Psoas muscle (tissue), 7 donors: ENCODE measurements at regions not wholly inside any gene's neighbourhood (a gene's known extent, or its start where the extent isn't known, plus 50 kb on each side); places are given as distances from the start of the nearest gene placed in this dataset.

Source experiments
- ATAC-seq, 4 donors: fragments of 200-7000 bp; cut with Tn5 transposase; one replicate each; pipeline ENCODE4 v1.9.1; 2020; ENCODE audit warnings: moderate library complexity in 3 of 4, mild to moderate bottlenecking in 2 of 4
- DNase-seq, 2 donors: peaks; one replicate each; pipeline ENCODE4 v3.0.0-alpha.2; 2020
- H3K27ac ChIP-seq: fragments of 200-600 bp; one replicate; pipeline ENCODE4 v1.8.0; 2022
- H3K27me3 ChIP-seq, 3 donors: fragments of 200-600 bp in 1 of 3; one replicate each; pipeline versions ENCODE4 v1.6.1 to v1.8.0; 2013 to 2022; ENCODE audit warnings: low read length in 2 of 3, mild to moderate bottlenecking in 2 of 3, moderate library complexity in 1 of 3; ENCODE audit not compliant: insufficient read depth in 3 of 3
- H3K36me3 ChIP-seq, 2 donors: fragments of 200-600 bp in 1 of 2; one replicate each; pipeline versions ENCODE4 v1.6.1 to v1.8.0; 2013 to 2022; ENCODE audit warnings: low read depth in 1 of 2, mild to moderate bottlenecking in 1 of 2, moderate library complexity in 1 of 2; ENCODE audit not compliant: insufficient read depth in 1 of 2
- H3K4me1 ChIP-seq: fragments of 200-600 bp; one replicate; pipeline ENCODE4 v1.8.0; 2022
- H3K4me3 ChIP-seq: fragments of 200-600 bp; one replicate; pipeline ENCODE4 v1.8.0; 2022; ENCODE audit warnings: mild to moderate bottlenecking
- H3K9me3 ChIP-seq: fragments of 200-600 bp; one replicate; pipeline ENCODE4 v1.8.0; 2022
- WGBS, 3 donors: extraction: QIAGEN DNeasy Blood & Tissue Kit; methylation state at CpG; one replicate each; pipeline versions ENCODE4 v1.1.6 to v1.1.7; 2013; 5-methylcytosine and 5-hydroxymethylcytosine counted together
- intact Hi-C, 2 donors: fragments of 100-400 bp; cut with DNase I; formaldehyde crosslinking; loops; one replicate each; pipeline versions ENCODE4 v1.11.0 to v1.14.2; 2022
- TF ChIP-seq, protein P1 (sequence below): fragments of 200-600 bp; IDR thresholded peaks from one replicate; pipeline ENCODE4 v1.8.0; 2022; ENCODE audit warnings: antibody characterized with exemption
- donor health status: healthy with polysubstance abuse.
- donor health status: DM: no; HTN: no; CAD: no; lungs with moderate emphysema.
- donor health status: Bipolar disorder and iron deficiency.
- donor health status: healthy.
- donor health status: DM: yes; HTN: yes; CAD: no.
- donor health status: DM: no; HTN: no; CAD: no.
- donor health status: DM: yes; HTN: yes; CAD: no.

GRCh38 chr3:159069091-159069490 is 267.2 kb downstream of the MFSD1 start, which contains the start of gene IQCJ:
Gene IQCJ, plus strand, starts transcription at chr3:159069319.
- ATAC-seq: no peak
- TF ChIP-seq, protein P1, sequence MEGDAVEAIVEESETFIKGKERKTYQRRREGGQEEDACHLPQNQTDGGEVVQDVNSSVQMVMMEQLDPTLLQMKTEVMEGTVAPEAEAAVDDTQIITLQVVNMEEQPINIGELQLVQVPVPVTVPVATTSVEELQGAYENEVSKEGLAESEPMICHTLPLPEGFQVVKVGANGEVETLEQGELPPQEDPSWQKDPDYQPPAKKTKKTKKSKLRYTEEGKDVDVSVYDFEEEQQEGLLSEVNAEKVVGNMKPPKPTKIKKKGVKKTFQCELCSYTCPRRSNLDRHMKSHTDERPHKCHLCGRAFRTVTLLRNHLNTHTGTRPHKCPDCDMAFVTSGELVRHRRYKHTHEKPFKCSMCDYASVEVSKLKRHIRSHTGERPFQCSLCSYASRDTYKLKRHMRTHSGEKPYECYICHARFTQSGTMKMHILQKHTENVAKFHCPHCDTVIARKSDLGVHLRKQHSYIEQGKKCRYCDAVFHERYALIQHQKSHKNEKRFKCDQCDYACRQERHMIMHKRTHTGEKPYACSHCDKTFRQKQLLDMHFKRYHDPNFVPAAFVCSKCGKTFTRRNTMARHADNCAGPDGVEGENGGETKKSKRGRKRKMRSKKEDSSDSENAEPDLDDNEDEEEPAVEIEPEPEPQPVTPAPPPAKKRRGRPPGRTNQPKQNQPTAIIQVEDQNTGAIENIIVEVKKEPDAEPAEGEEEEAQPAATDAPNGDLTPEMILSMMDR: no peak
- no peak for DNase-seq
- Histone ChIP-seq H3K27me3 (peaks cover 0 to 2% (median 0%) of the 10 kb centered on the region in 3 donors), H3K4me3 (no peak within 1 kb of the TSS), H3K4me1 (no peaks in the 10 kb centered on the region), H3K9me3 (no peaks in the 10 kb centered on the region), H3K27ac (no peak within 1 kb of the TSS), H3K36me3 (no peaks in the 10 kb centered on the region)
- intact Hi-C loops: no loop called here
- 54 to 60% (median 56%) methylated on average over 7 of the region's 7 CpGs for WGBS, 3 donors

GRCh38 chr3:159069866-159070425 is 268.1 kb downstream of the MFSD1 start:
- no peak for ATAC-seq
- Histone ChIP-seq H3K36me3 (no peaks in the 10 kb centered on the region), H3K4me3 (no peak overlapping the region), H3K4me1 (no peaks in the 10 kb centered on the region), H3K27ac (no peak overlapping the region), H3K9me3 (no peaks in the 10 kb centered on the region), H3K27me3 (peaks cover 0 to 2% (median 0%) of the 10 kb centered on the region in 3 donors)
- TF ChIP-seq, protein P1: no peak
- no peak for DNase-seq
- intact Hi-C loops: no loop called here
- WGBS, 3 donors: 54 to 60% (median 57%) methylated on average over 5 of the region's 5 CpGs

DNA sequence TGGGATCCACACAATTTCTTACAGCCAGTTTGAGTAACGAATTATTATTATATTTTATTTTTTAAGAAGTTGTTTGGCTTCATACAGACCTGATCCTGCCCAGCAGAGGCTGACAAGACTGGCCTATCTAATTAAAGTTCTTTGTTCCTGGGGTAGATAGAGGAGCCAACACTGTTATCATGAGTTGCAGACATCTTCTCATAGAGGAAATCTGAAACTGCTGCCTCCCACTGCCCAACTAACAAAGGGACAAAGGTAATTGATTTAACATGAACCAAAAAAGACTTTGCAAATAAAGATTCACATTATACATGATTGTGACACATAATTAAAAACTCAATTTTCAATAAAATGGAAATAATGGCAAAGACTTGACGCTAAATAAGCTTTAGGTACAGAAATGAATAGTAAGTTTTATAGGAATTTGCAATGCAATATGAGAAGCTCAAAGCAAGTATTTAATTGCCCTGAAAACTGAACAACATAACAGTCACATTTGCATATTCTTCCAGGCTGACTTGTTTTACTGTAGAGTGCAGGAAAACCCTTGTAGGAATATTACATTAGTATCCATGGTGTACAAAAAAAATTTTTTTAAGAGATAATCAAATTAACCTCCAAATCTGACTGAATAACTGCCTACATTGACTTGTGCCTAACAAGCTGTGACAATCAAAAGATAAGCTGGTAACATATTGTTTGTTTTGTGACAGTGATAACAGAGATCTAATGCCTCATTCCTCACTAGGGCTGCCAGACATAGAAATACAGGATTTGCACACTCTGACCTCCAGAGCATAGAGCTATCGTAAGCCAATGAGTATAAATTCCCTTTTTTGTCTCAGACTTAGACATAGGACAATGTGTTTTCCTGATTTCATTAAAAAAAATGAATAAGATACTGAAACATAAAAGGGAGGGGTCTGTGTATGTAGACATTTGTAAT is 273.2 kb downstream of the MFSD1 start:
- no peak overlapping the region for H3K4me3 ChIP-seq
- H3K36me3 ChIP-seq: no peaks in the 10 kb centered on the region
- H3K9me3 ChIP-seq: no peaks in the 10 kb centered on the region
- TF ChIP-seq, protein P1: no peak
- H3K27ac ChIP-seq: no peak overlapping the region
- no peaks in the 10 kb centered on the region for H3K27me3 ChIP-seq
- DNase-seq (no peak), ATAC-seq (no peak)
- no peaks in the 10 kb centered on the region for H3K4me1 ChIP-seq
- 66 to 80% (median 68%) methylated on average over 3 of the region's 3 CpGs for WGBS, 3 donors
- intact Hi-C loops: no loop called here

DNA sequence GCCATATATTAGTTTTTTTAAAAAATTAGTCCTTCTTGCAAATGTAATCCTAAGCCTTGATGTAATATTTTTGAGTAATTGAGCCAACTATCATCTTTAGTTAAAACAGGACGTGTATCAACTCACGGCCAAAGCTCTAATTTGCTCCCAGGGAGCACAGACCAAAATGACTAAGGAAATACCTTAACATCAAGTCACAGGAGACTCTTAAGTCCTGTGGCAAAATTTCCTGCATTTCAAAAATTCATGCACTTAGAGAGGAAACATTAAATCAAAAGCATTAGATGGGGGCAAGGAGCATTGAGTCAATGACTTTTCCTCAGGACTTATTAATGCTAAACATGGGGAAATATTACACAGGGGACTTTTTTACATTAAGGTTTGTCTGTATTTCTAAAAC is 276.0 kb downstream of the MFSD1 start:
- no peak overlapping the region for H3K27ac ChIP-seq
- intact Hi-C loops: no loop called here
- H3K4me3 ChIP-seq: no peak overlapping the region
- TF ChIP-seq, protein P1: no peak
- H3K27me3 ChIP-seq: no peaks in the 10 kb centered on the region
- no peaks in the 10 kb centered on the region for H3K4me1 ChIP-seq
- H3K9me3 ChIP-seq: no peaks in the 10 kb centered on the region
- ATAC-seq (no peak), DNase-seq (no peak)
- H3K36me3 ChIP-seq: no peaks in the 10 kb centered on the region
- WGBS, 3 donors: 45 to 52% (median 49%) methylated on average over 2 of the region's 2 CpGs
